Nephron progenitor cell (in vitro differentiated cells): ENCODE measurements at regions not wholly inside any gene's neighbourhood (a gene's known extent, or its start where the extent isn't known, plus 50 kb on each side); places are given as distances from the start of the nearest gene placed in this dataset.

Source experiments
- DNase-seq: peaks from one replicate; pipeline ENCODE4 v3.0.0; 2021
- H3K27ac Mint-ChIP-seq: 2 replicates; pipeline ENCODE4 v1.8.0; 2021; ENCODE audit warnings: mild to moderate bottlenecking, moderate library complexity, mixed read lengths
- H3K27me3 Mint-ChIP-seq: 2 replicates; pipeline ENCODE4 v1.8.0; 2021; ENCODE audit warnings: mild to moderate bottlenecking, low read depth, mixed read lengths; ENCODE audit not compliant: poor library complexity
- H3K36me3 Mint-ChIP-seq: 2 replicates; pipeline ENCODE4 v1.8.0; 2021; ENCODE audit warnings: low read depth, mixed read lengths
- H3K4me1 Mint-ChIP-seq: 2 replicates; pipeline ENCODE4 v1.8.0; 2021; ENCODE audit warnings: mixed read lengths
- H3K4me3 Mint-ChIP-seq: 2 replicates; pipeline ENCODE4 v1.8.0; 2021; ENCODE audit warnings: mild to moderate bottlenecking, moderate library complexity, mixed read lengths
- H3K9me3 Mint-ChIP-seq: 2 replicates; pipeline ENCODE4 v1.8.0; 2021; ENCODE audit warnings: mild to moderate bottlenecking, moderate library complexity, mixed read lengths
- TF ChIP-seq, protein P1 (sequence below): fragments of 200-600 bp; sonication (generic); IDR thresholded peaks from 2 replicates; pipeline ENCODE4 v1.5.0; 2021; ENCODE audit warnings: antibody characterized with exemption

DNA sequence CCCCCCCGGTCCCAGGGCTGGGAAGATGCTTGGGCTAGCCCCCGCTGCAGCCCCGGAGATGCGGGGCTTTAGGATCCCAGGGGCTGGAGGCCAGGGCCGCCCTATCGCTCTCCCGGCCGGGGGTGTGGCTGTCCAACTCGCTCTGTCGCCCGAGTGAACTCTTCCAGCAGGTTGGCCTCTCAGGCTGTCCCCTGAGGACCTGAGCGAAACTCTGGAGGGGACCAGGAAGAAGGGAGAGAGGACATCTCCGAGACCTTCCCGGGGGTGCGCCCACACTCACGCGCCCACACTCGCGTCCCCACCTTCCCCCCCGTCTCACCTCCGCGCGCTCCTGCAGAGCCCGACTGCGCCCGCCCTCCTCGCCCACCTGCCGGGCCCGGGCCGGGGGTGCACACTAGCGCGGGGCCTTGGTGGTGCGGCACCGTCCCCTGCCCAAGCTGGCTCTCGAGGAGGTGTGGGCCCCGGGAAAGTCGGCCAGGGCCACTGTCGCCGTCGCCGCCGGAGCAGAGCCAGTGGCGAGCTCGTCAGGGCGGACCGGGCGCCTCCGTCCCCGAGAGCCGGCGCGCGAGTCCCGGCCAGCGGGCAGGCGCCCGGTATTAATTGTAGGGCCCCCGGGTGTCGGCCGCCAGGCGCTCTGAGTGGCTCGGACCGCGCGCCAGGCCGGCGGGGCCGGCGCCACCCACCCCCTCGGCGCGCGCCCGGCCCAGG, 101.7 kb upstream of the SVIL start:
- TF ChIP-seq, protein P1, sequence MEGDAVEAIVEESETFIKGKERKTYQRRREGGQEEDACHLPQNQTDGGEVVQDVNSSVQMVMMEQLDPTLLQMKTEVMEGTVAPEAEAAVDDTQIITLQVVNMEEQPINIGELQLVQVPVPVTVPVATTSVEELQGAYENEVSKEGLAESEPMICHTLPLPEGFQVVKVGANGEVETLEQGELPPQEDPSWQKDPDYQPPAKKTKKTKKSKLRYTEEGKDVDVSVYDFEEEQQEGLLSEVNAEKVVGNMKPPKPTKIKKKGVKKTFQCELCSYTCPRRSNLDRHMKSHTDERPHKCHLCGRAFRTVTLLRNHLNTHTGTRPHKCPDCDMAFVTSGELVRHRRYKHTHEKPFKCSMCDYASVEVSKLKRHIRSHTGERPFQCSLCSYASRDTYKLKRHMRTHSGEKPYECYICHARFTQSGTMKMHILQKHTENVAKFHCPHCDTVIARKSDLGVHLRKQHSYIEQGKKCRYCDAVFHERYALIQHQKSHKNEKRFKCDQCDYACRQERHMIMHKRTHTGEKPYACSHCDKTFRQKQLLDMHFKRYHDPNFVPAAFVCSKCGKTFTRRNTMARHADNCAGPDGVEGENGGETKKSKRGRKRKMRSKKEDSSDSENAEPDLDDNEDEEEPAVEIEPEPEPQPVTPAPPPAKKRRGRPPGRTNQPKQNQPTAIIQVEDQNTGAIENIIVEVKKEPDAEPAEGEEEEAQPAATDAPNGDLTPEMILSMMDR: no peak
- H3K36me3 Mint-ChIP-seq: no peaks in the 10 kb centered on the region
- DNase-seq: peak; percentile 73
- peak overlapping the region; percentile 80 for H3K4me3 Mint-ChIP-seq
- H3K27me3 Mint-ChIP-seq: peaks cover 13% of the 10 kb centered on the region
- H3K27ac Mint-ChIP-seq: no peak overlapping the region
- no peaks in the 10 kb centered on the region for H3K9me3 Mint-ChIP-seq
- peaks cover 65% of the 10 kb centered on the region for H3K4me1 Mint-ChIP-seq

DNA sequence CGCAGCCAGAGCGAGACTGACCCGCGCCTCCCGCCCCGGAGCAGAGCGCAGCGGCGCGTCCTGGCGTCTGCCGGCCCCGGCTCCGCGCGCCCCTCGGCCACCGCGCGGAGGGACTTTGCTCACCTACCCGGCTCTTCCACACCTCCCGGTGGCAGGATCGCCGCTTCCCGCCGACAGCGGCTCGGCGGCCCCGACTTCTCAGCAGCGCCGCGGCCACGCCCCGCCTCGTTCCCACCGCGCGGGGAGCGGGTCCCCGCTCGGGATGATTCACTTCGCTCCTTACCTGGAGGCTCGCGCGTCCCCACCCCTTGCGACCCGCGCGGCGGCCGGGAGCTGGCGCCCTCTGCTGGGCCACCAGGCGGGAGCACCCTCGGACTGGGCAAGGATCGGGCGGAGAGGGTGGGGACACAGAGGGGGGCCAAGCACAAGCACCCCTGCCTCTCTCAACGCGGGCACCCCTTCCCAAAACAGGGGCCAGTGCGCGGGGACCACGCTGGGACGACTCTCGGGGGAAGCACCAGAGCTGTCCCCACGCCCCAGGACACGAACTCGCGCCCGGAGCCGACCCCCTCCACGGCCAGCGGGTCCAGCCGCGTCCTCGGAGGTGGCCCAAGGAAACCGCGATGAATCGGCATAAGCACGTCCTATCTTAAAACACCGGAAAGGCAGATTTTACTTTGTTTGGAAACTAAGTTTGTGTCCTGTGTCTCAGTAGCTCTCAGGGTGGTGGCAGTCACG, 101.0 kb upstream of the SVIL start:
- TF ChIP-seq, protein P1: peak; percentile 88
- DNase-seq: peak; percentile 92
- Mint-ChIP-seq H3K27ac (no peak overlapping the region), H3K4me3 (peak overlapping the region; percentile 80), H3K27me3 (peaks cover 12% of the 10 kb centered on the region), H3K36me3 (no peaks in the 10 kb centered on the region), H3K4me1 (peaks cover 66% of the 10 kb centered on the region), H3K9me3 (no peaks in the 10 kb centered on the region)

DNA sequence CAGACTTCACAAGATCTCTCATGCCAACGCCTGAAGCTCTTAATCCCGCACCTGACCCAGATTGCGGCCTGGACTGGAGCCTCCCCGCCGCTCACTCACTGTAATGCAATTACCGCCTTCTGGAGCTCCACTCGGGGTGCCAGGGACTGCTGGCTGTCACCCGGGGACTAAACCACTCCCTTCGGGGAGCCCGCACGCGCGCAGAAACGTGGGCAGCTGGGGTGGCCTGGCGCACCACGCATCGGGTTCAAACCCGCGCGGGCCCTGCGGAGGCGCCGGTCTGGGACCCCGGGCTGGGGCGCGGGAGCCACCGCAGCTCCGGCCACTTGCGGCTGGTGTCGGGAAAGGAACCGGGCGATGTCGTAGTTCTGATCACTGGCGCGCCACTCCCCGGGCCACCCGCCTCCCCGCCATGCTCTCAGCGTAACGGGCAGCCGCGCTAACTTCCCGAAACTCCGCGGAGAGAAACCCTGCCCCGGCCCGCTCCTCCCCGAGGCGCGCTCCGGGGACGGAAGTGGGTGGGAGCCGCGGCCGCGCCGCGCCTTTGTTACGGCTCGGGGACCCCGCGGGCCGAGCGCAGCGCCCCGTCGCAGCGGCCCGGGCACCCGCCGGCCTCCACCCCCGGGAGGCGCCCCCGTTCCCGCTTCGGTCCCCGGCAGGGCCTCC, 100.3 kb upstream of the SVIL start:
- Mint-ChIP-seq H3K4me3 (peak overlapping the region; percentile 84), H3K9me3 (no peaks in the 10 kb centered on the region), H3K27me3 (peaks cover 10% of the 10 kb centered on the region), H3K36me3 (peaks cover 3% of the 10 kb centered on the region), H3K27ac (no peak overlapping the region), H3K4me1 (peaks cover 69% of the 10 kb centered on the region)
- TF ChIP-seq, protein P1: no peak
- peak; percentile 74 for DNase-seq

DNA sequence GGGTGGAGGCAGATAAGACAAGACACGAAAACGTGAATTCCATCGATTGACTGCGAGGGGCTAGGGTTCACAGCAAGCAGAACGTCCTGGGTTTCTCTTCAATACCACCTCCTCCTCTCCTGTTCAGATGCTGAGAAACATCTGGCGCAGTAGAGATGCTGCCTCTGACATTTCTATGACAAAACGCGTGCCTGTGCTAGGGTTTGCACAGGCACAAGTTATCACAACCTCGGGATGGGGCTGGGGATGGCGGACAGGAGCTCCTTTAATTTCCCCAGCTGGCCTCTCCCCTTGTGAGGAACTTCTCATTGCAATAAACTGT, 99.8 kb upstream of the SVIL start:
- TF ChIP-seq, protein P1: no peak
- Mint-ChIP-seq H3K4me3 (peak overlapping the region; percentile 84), H3K9me3 (no peaks in the 10 kb centered on the region), H3K27me3 (peaks cover 10% of the 10 kb centered on the region), H3K4me1 (peaks cover 69% of the 10 kb centered on the region), H3K36me3 (peaks cover 6% of the 10 kb centered on the region), H3K27ac (no peak overlapping the region)
- no peak for DNase-seq

DNA sequence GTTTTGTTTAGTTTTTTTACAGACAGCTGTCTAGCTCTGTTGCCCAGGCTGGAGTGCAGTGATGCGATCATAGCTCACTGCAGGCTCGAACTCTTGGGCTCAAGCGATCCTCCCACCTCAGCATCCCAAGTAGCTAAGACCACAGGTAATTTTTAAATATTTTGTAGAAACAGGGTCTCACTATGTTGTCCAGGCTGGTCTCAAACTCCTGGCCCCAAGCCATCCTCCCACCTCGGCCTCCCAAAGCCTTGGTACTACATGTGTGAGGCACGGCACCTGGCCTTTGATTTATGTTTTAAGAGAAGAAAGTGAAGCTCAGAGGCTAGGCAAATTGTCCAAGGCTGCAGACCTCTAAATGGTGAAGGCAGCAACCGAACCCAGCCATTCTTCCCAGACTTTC, 98.6 kb upstream of the SVIL start:
- peak overlapping the region; percentile 84 for H3K4me3 Mint-ChIP-seq
- TF ChIP-seq, protein P1: no peak
- H3K9me3 Mint-ChIP-seq: peaks cover 4% of the 10 kb centered on the region
- H3K27ac Mint-ChIP-seq: no peak overlapping the region
- peaks cover 7% of the 10 kb centered on the region for H3K27me3 Mint-ChIP-seq
- H3K4me1 Mint-ChIP-seq: peaks cover 68% of the 10 kb centered on the region
- H3K36me3 Mint-ChIP-seq: peaks cover 16% of the 10 kb centered on the region
- no peak for DNase-seq
